NOMO-1 (cell line): ENCODE measurements at regions not wholly inside any gene's neighbourhood (a gene's known extent, or its start where the extent isn't known, plus 50 kb on each side); places are given as distances from the start of the nearest gene placed in this dataset.
"Not testable (repeated sequence)": the region's sequence is repeated elsewhere in the genome, so short reads cannot be mapped to it uniquely, and the experiment has no call there.

Source experiments
- DNase-seq, 2 experiments: peaks; one replicate each; lab custom pipeline; 2025; ENCODE audit not compliant: unreplicated experiment in 2 of 2; lab: John Stamatoyannopoulos, UW

DNA sequence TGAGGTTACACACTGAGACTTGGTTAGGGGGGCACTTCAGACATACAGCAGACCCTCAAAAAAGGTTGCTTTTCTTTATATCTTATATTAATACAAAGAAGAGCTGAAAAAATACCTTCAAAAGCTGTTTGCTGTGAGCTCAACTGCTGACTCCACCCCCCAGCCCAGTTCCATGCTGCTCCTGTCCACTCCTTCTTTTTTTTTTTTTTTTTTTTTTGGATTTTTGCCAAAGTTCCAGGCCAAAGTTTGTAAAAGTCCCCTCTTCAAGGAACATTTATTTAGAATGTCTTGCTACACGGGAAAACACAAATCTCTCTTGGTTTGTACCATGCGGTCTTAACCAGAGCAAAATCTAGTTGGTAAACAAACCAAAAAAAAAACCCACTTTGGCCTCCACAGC lies 85.3 kb upstream of the AKAP12 start:
- no peak for DNase-seq

DNA sequence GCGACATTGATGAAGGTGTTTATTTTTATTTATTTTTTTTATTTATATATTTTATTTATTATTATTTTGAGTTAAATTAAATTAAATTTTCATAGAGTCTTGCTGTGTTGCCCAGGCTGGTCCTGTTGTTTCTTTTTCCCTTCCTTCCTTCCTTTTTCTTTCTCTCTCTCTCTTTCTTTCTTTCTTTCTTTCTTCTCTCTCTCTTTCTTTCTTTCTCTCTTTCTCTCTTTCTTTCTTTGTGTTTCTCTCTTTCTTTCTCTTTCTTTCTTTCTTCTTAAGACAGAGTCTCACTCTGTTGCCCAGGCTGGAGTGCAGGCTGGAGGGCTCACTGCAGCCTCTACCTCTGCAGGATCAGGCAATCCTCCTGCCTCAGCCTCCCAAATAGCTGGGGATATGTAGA lies 84.7 kb upstream of the AKAP12 start:
- no peak for DNase-seq

DNA sequence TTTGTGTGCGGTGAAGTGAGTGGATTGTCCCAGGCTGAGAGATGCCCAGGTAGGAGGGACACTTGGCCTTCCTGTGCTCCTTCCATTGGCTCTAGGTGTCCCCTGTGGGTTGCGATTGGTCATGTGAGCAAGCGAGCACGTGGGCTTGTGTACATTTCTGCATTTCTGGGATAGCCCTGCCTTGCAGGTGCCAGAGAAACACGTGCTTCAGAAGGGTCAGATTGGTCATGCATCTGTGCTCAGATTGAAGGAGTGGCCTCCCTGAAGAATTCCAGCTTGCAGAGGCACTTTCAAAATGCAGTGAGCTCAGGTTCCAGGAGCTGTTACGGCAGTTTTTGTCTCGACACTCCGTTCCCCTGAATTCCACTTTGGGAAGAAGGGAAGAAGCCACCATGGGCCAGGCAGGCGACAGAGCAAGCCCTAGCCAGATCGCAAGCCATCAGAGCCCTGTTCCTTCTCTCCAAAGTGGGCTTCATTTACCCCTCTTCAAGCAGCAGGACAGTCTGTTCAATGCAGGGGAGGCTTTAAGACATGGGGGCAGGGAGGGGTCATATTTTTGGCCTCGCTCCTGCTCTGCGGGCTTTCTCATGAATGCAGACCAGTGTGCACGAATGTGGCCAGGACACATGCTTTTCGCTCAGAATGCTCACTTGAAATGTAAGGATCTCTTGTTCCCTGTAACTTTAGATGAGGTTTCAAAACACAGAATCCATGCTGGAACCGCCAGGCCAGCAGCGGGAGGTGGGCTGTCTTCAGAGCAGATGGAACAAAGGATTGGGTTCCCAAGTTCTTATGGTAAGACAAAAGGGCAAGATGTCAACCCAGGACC lies 78.6 kb upstream of the AKAP12 start:
- DNase-seq, result no peak

DNA sequence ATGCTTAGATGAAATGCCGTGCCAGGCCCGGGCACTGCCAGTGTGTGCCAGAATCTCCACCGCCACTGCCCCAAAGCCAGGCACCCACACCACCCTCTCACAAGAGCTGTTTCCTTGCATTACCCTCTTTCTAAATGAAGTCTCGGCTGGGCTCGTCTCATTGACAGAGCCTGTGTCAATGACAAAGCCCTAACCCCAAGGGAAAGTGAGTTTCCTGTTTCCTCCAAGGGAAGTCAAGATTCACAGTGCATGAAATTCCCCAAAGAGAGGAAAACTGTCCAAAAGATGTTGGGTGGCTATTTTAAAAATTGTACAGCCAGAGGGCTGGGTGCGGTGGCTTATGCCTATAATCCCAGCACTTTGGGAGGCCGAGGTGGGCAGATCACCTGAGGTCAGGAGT lies 75.4 kb upstream of the AKAP12 start:
- no peak for DNase-seq

DNA sequence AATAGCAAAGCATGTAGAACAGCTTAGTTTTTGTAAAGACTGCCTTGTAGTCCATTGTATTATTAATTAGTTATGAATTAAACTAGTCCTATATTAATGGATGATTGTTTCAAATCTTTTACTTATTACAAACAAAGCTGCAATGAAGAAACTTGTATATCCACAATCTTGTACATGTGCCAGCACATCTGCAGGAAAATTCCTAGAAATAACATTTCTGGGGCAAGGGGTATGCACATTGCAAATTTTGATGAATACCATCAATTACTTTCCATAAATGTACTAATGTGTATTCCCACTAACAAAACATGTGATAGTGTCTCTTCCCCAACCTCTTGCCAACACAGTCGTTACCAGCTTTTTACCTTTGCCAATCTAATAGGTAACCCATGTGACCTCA lies 73.6 kb upstream of the AKAP12 start:
- DNase-seq, result no peak

DNA sequence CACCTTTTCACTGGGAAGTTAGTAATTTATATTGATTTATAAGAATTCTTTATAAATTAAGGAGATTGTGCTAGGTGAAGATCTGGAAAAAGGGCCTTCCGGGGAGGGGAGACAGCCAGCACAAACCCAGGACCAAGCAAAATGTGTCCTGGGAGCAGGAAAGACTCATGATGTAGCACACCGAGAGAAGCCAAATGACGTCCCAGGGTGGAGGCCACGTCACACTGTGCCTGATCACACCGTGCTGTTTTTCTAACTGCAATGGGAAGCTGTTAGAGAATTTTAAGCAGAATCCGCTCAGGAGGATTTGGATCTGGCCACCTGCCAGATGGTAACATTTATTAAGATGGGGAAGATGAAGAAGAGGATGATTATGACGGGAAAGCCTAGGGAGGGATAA lies 72.7 kb upstream of the AKAP12 start:
- no peak for DNase-seq

DNA sequence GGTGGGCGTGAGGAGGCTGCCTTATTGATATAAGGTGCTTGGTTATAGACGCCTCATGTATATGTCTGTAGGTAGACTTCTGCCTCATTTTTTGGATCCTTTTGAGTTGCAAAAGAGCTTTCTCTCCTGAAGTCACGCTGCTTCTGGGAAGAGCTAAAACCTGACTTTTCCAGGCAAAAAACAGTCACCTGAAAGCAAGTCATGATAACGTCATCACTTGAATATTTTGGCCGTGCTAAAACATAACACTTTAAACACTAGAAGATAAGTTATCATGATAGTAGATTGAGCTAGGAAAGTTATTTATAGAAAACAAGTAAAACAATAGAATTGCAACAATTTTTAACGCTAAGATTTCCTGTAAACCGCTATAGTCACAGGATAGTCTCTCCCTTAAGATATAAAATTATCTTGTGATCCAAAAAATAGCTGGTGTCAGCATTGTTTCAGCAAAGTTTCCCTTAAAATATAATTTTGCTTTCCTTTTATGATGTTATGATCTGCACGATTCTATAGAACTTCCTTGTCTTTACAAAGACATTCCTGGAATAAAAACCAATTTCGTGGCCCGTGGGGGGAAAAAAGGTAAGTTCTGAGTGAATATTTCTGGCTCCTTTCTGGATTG lies 69.0 kb upstream of the AKAP12 start:
- DNase-seq, result no peak

DNA sequence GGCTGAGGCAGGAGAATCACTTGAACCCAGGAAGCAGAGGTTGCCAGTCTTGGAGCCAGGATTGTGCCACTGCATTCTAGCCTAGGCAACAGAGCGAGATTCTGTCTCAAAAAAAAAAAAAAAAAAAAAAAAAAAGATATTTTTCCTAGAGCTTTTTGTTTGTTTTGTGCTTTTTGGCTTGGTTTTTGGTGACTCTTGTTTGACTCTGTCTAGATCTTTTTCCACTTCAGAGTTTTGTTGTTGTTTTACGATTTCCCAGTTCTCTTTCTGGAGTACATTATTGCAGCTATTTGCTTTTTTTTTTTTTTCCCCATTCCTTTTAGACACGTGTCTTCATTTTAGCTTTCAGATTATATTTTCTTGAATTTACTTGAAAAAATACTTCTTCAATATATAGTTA lies 67.0 kb upstream of the AKAP12 start:
- DNase-seq, result no peak

DNA sequence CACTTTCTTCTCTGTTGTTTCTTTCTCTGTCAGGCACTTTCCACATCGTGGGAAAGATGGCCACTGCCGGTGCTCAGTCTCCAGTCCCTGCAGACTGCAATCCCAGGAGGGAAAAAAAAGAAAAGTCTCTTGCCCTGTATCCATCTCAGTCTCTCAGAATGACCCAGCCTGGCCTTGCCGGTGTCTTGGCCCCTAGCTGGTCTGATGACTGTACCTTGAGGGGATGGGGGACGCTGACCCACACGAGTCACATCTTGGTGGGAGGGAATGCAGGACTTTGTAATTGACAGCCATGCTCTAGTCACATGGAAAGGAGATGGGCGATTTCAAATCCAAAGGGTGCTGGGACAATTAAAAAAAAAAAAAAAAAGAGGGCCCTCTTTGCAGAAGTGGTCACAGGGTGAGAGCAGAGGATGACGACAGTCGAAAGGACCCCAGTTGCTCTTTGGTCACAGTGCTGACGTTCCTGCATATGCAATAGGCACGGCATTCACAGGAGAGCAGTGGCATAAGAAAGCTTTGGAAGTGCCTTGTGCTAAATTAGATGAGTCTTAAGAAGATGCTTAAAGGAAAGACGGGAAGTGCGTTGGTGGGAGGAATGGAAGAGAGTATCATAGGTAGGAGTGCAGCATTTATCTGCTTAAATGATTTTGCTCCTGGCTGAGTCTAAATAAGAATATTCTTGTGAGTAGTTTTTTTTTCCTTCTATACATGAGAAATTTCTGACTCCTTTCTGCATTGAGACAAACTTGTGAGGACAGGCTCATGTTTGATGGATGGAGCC lies 63.9 kb upstream of the AKAP12 start:
- no peak for DNase-seq

DNA sequence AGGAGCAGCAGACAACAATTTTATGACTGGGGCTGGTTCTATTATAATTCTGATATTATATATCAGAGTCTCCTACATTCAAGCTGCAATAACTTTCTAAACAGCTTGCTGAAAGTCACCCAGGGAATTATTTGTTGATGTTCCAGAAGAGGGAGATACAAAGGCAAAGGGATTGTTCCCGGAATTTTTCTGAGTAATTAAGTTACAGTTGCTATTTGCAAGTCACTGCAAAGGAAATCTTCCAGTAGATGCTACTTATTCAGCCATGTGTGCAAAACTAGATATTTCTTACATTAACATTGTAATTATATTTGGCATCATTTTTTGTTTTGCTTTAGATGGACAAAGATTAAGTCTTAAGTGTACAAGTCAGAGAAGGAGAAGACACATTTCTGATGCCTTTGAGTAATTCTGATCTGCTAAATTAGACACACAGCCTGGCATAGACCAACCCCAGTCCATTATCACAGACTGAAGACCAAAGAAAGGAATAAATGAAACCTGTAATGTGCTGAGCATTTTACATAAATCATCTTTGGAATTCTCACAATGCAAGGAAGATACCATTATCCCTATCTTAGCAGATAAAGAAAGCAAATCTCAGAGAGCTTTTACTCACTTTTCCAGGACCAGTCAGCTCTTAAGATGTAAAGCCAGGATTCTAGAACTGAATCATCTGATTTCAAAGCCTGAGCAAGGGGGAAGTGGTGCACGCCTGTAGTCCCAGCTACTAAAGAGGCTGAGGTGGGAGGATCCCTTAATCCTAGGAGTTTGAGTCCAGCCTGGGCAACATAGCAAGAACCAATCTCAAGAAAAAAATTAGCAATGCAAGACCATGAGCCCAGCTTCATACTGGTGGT lies 62.6 kb upstream of the AKAP12 start:
- no peak for DNase-seq

DNA sequence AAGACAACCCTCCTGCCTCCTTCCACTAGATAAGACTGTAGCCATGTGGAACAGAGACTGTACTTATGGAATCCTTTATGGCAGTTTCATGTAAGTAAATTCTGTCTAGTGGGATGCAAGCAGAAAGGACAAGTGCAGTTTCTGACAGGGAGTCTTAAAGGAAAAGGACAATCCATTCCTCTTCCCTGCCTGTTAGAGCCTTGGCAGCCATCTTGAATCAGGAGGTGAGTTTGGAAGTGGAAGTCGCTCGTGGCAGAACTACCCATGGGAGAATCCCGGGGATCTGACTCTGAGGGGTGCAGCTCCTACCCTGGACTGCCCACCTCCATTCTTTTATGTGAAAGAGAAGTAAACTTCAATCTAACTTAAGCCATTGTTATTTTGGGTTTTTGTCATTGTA lies 61.4 kb upstream of the AKAP12 start:
- no peak for DNase-seq

DNA sequence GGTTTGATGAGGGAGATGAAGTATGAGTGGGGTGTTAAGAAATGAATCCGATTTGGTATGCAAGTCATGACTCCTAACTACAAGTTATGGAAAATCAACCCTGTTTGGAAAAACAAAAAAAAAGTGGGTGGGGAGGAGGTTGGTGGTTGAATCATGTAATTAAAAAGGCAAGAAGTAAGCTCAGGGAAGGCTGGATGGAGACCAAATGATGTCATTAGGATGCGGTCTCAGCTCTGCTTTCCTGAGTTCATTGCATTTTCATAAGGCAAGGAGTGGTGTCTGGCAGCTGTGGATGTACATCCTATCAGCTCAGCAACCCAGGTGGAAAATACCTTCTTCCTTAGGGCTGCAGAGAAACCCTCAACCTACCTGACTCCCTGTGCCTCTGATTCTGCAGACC lies 60.4 kb upstream of the AKAP12 start:
- no peak for DNase-seq

DNA sequence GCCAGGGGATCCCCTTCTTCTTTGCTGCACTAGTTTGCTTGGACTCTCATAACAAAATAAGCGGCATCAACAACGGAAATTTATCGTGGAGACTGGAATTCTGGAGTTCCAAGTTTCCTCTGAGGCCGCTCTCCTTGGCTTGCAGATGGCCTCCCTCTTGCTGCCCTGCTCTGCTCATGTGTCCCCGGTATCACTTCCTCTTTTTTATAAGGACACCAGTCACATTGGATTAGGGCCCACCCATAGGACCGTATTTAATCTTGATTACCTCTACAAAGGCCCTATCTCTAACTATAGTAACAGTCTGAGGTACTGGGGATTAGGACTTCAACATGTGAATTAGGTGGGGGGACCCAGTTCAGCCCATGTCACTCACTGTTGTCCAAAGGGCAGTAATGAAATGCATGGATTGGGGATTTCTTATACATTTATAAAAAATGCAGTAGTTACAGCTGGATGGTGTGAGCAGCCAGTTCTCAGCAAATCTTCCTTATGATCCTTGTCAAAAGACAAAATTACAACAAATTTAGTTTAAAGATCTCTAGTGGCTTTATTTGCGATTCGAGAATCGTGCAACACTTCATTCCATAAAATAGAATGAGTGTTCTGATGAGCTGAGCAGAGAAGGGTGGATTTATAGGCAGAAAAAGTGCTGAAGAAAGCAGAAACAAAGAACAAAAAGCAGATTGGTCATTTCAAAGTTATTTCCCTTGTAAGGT lies 59.3 kb upstream of the AKAP12 start:
- peak in 1 of 2 experiments; percentile 11 for DNase-seq

DNA sequence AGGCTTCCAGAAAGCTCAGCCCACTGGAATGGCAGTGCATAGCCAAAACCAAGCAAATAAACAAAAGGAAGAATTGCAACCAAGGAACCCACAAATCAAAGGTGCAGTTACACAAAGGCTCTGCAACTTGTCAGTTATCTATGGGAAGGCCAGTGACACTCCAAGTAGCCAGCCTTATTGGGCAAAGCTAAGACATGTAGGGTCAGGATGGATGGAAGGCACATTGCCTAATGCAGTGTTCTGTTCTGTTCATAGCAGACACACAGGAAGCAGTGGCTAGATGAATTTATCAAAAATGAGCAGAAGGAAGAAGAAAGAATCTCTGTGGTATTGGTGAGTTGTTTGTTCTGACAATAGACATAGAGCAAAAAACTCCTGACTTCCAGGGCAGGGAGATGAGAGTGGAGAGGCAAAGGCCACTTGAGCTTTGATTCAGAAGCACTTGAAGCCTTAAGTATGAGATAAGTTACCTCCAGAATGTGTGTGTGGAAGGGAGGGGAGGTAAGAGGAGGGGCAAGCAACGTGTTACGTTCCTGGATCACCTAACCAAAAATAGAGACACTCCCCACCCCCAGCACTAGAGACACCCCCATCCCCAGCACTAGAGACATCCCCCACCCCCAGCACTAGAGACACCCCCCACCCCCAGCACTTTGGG lies 57.9 kb upstream of the AKAP12 start:
- DNase-seq, result no peak

DNA sequence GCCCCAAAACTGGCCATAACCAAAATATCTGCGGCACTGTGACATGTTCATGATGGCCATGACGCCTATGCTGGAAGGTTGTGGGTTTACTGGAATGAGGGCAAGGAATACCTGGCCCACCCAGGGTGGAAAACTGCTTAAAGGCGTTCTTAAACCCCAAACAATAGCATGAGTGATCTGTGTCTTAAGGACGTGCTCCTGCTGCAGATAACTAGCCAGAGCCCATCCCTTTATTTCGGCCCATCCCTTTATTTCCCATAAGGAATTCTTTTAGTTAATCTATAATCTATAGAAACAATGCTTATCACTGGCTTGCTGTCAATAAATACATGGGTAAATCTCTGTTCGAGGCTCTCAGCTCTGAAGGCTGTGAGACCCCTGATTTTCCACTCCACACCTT lies 56.8 kb upstream of the AKAP12 start:
- not testable (repeated sequence) for DNase-seq

DNA sequence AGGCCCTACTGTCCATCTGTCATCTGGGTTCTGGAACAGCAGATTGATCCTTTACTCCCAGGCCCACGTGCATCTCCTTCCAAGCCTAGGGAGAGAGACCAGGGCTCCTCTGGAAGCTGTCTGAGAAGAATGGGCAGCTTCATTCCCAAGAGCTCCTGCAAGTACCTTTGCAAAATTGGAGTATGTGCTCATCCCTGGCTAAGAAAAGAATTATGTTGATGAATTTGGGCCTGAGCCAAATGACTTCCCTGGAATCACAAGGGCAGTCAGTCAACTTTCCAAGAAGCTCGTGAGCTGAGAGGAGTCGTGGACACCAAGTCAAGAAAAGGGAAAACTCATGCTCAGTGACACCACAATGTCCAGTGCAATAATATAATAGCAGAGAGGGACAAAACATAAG lies 54.6 kb upstream of the AKAP12 start:
- no peak for DNase-seq

DNA sequence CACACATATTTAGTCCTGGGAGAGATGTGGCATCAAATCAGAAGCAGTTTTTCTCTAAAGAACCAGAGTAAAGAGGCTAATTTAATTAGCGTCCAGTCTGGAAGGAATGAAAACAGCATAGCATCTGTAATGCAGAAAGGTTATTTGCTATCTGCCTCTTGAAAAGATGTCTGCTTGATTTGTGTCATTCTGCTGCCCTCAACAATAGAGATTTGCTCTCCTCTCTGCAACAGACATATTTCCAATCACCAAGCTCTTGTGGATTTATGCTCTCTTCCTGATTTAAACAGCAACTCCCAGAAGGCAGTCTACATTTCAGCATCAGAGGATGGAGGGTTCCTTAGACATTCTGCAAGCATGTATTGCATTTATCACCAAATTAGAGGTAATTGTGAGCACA lies 53.5 kb upstream of the AKAP12 start:
- DNase-seq, result no peak

DNA sequence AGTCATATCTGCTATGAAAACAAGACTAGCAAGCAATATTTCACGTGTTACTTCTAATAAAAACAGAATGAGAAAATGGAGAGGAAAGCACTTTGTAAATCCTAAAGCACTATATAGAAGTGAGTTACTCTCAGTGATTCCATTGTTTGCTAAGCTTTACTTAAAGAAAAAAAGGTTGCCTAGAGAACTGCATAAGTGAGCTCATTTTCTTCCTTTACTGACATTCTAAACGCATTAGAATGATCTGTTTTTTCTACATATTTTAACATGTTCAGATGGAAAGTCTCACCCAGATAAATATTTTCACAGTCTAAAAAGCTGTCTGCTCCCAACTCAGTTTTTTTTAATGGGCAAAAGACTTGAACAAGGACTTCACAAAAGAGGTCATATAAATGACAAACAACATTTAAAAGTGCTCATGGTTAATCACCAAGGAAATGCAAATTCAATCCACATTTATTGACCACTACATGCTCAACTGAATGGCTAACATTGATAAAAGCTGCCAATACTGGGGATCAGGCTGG lies 52.9 kb upstream of the AKAP12 start:
- no peak for DNase-seq
